NCI-H345 treated with DMSO at 0.1 percent for 48 hours (cell line): ENCODE measurements at regions not wholly inside any gene's neighbourhood (a gene's known extent, or its start where the extent isn't known, plus 50 kb on each side); places are given as distances from the start of the nearest gene placed in this dataset.

Experiments used
- DNase-seq: peaks from one replicate; lab custom pipeline; 2025; ENCODE audit not compliant: unreplicated experiment; lab: John Stamatoyannopoulos, UW

DNA sequence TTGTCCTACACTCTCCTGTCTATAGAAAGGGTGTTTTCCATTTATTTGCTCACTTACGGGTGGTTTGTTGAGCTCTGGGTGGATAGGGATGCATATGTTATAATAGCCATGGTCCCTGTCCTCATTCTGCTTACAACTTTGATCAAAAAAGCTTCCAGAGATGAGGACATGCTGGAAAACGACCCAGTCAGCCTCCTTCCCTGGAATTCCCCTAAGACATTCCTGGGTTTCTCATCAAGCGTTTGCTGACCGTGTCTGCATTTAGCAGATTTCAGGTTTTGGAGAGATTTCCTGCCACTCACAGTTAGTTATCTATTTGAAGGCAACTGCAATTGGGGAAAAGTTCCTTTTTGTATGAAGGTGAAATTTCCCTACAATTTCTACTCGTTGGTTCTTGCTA is 152.8 kb upstream of the AFDN start:
- no peak for DNase-seq

DNA sequence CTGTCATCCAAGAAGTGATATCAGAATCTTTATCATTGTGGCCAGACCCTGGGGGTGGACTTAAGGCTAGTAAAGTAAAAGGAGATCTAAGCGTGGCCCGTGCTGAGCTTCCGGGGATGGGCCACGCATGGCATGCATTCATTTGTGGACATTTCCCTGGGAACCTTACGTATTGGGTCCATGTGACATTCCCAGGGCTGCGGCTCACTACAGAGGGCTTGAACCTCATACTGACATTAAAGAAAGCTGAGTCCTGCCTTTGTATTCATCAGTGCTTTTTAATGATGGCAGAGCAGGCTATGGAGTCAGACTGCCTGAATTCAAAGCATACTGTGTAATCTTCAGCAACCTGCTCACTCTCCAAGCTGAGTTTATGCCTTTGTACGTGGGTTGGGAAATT is 152.2 kb upstream of the AFDN start:
- no peak for DNase-seq

GRCh38 chr6:167676000-167676665 is 150.6 kb upstream of the AFDN start:
- DNase-seq, result no peak

- no peak for DNase-seq
Observed at GRCh38 chr6:167676666-167677421, 149.9 kb upstream of the AFDN start.

- DNase-seq, result no peak
Observed at GRCh38 chr6:167677422-167677789, 149.3 kb upstream of the AFDN start.

DNA sequence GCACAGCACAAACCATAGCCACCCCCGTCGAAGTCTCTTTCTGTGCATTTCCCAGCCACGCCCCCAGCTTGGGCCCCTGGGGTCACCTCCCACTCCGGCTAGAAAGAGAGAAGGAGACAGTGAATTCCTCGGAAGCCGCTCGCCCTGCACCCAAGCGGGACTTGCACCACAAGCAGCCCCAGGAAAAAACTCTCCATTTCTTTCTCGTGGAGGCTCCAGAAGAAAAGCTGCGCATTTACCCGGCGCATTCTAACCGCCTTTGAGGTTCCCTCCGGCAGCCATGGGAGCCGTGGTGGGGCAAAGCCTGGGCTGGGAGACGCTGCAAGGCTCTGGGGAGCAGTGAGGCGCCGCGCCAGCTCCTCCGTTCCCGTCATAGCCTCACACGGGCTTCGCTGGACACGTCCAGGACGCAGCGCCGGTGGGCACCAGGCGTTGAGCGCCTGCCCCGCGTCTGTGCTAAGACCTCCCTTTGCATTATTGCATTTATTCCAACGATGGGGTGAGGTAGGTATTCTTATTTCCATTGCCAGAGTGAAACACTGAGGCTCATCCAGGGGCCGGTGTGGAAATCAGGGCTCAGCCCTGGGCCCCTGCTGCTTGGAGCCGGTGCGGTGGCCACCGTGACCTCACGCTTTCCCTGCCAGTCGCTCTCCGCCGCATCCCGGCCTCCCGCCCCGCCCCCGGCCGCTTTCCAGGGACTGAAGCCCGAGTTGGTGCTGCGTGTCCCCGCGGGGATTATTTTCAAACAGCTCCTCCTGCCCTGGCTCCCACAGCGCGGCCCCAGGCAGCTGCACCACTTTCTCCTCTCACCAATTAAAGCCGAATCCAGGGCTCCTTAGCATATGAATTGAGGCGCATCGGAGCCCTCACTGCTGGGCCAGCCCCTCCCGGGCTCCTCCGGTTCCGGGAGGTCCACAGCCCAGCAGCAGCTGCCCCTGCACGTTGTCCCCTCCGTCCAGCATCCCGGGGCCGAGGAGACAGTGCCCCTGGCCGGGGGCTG is 148.3 kb upstream of the AFDN start:
- DNase-seq, result peak; percentile 29

GRCh38 chr6:167679122-167679736 is 147.5 kb upstream of the AFDN start:
- no peak for DNase-seq

- no peak for DNase-seq
Observed at GRCh38 chr6:167679790-167680604, 146.7 kb upstream of the AFDN start.

- no peak for DNase-seq
Observed at GRCh38 chr6:167680605-167681149, 146.0 kb upstream of the AFDN start.

DNA sequence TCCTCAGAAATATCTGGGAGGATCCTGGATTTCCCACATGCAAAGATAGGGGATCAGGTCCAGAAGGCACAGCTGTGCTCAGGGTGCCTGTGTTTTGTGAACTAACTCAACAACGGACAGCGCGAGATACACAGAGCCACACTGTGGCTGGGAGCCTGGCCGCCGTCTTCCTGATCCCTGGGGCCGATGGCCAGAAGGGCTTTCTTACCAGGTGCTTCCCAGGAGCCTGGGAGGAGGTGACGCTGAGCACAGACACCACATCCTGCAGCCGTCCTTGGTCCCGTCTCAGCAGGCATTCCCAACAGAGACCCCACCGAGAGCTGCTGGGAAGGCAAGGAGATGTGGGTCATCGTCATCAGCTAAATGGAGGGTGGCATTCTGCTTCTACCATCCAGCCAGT is 144.6 kb upstream of the AFDN start:
- no peak for DNase-seq

GRCh38 chr6:167682546-167683027 is 144.1 kb upstream of the AFDN start:
- no peak for DNase-seq

- no peak for DNase-seq
Observed at GRCh38 chr6:167683028-167683862, 143.5 kb upstream of the AFDN start.

GRCh38 chr6:167684276-167685104 is 142.2 kb upstream of the AFDN start:
- peak; percentile 68 for DNase-seq

GRCh38 chr6:167685654-167686053 is 141.1 kb upstream of the AFDN start:
- DNase-seq, result no peak

- no peak for DNase-seq
Observed at GRCh38 chr6:167686204-167686893, 140.4 kb upstream of the AFDN start.

GRCh38 chr6:167687116-167687725 is 139.5 kb upstream of the AFDN start:
- no peak for DNase-seq

- DNase-seq, result no peak
Observed at GRCh38 chr6:167688123-167688522, 138.6 kb upstream of the AFDN start.
